Vagina (tissue), 2 donors: ENCODE measurements at regions not wholly inside any gene's neighbourhood (a gene's known extent, or its start where the extent isn't known, plus 50 kb on each side); places are given as distances from the start of the nearest gene placed in this dataset.

ENCODE experiments used
- CTCF ChIP-seq, 3 experiments: fragments of 450-650 bp in 2 of 3; fragments of 200-600 bp in 1 of 3; sonication (generic) in 1 of 3; IDR thresholded peaks; one replicate each; pipeline ENCODE4 v1.5.1; 2017 to 2019; ENCODE audit warnings: antibody characterized with exemption in 3 of 3, mild to moderate bottlenecking in 2 of 3, moderate library complexity in 2 of 3
- POLR2A ChIP-seq, 2 donors: fragments of 450-650 bp; IDR thresholded peaks; one replicate each; pipeline ENCODE4 v1.6.1; 2017; ENCODE audit warnings: antibody characterized with exemption in 2 of 2, mild to moderate bottlenecking in 2 of 2, moderate library complexity in 2 of 2
- POLR2AphosphoS5 ChIP-seq, 2 donors: sonication (generic); formaldehyde crosslinking; IDR thresholded peaks; one replicate each; pipeline ENCODE4 v1.9.0; 2017; ENCODE audit warnings: antibody characterized with exemption in 2 of 2, mild to moderate bottlenecking in 2 of 2, low read depth in 1 of 2; ENCODE audit not compliant: insufficient read depth in 1 of 2

GRCh38 chr2:195214072-195214471 is 443.0 kb upstream of the SLC39A10 start:
- TF ChIP-seq CTCF (IDR thresholded peaks at IDR 0.05) (no peak), POLR2A (IDR thresholded peaks at IDR 0.05) (no peak), POLR2AphosphoS5 (IDR thresholded peaks at IDR 0.05; ENCODE audit: insufficient read depth in 1 of 2, low read depth in 1 of 2) (no peak)
